GM21390 (cell line): ENCODE measurements at regions not wholly inside any gene's neighbourhood (a gene's known extent, or its start where the extent isn't known, plus 50 kb on each side); places are given as distances from the start of the nearest gene placed in this dataset.

ENCODE experiments used
- ATAC-seq: cut with Tn5 transposase; IDR thresholded peaks from one replicate; pipeline ENCODE4 v1.9.1; 2021; ENCODE audit not compliant: unreplicated experiment

- ATAC-seq = no peak
Observed at GRCh38 chr13:58594747-58595600, 963.4 kb downstream of the PCDH17 start.

GRCh38 chr13:58597552-58597951 is 966.0 kb downstream of the PCDH17 start:
- ATAC-seq = no peak

- ATAC-seq = no peak
Observed at GRCh38 chr13:58598241-58598640, 966.7 kb downstream of the PCDH17 start.

GRCh38 chr13:58611117-58611516 is 979.6 kb downstream of the PCDH17 start:
- ATAC-seq = no peak

GRCh38 chr13:58617880-58618665 is 986.5 kb downstream of the PCDH17 start:
- ATAC-seq = no peak

GRCh38 chr13:58619396-58620113 is 988.0 kb downstream of the PCDH17 start:
- no peak for ATAC-seq

- ATAC-seq = no peak
Observed at GRCh38 chr13:58620176-58620575, 988.6 kb downstream of the PCDH17 start.

GRCh38 chr13:58625703-58626389 is 994.3 kb downstream of the PCDH17 start:
- ATAC-seq = no peak

GRCh38 chr13:58630794-58631193 is 999.2 kb downstream of the PCDH17 start:
- no peak for ATAC-seq

GRCh38 chr13:58633226-58633625 is 1001.7 kb downstream of the PCDH17 start:
- no peak for ATAC-seq

- ATAC-seq = no peak
Observed at GRCh38 chr13:58655086-58655485, 1023.5 kb downstream of the PCDH17 start.

GRCh38 chr13:58660826-58661225 is 1029.3 kb downstream of the PCDH17 start:
- no peak for ATAC-seq

- no peak for ATAC-seq
Observed at GRCh38 chr13:58666331-58666730, 1034.8 kb downstream of the PCDH17 start.

GRCh38 chr13:58667096-58667495 is 1035.6 kb downstream of the PCDH17 start:
- no peak for ATAC-seq

GRCh38 chr13:58680115-58680514 is 1048.6 kb downstream of the PCDH17 start:
- ATAC-seq = no peak

GRCh38 chr13:58682616-58683015 is 1051.1 kb downstream of the PCDH17 start:
- no peak for ATAC-seq

- no peak for ATAC-seq
Observed at GRCh38 chr13:58687148-58687547, 1055.6 kb downstream of the PCDH17 start.

GRCh38 chr13:58698531-58698930 is 1067.0 kb downstream of the PCDH17 start:
- ATAC-seq = no peak

- ATAC-seq = no peak
Observed at GRCh38 chr13:58704953-58705352, 1073.4 kb downstream of the PCDH17 start.

GRCh38 chr13:58706421-58706820 is 1074.9 kb downstream of the PCDH17 start:
- no peak for ATAC-seq

- ATAC-seq = no peak
Observed at GRCh38 chr13:58712191-58712590, 1080.6 kb downstream of the PCDH17 start.
